Right lung (tissue), 2 donors: ENCODE measurements at regions not wholly inside any gene's neighbourhood (a gene's known extent, or its start where the extent isn't known, plus 50 kb on each side); places are given as distances from the start of the nearest gene placed in this dataset.

Experiments used
- DNase-seq, 2 donors: peaks; one replicate each; pipeline ENCODE4 v3.0.0-alpha.2; 2013

DNA sequence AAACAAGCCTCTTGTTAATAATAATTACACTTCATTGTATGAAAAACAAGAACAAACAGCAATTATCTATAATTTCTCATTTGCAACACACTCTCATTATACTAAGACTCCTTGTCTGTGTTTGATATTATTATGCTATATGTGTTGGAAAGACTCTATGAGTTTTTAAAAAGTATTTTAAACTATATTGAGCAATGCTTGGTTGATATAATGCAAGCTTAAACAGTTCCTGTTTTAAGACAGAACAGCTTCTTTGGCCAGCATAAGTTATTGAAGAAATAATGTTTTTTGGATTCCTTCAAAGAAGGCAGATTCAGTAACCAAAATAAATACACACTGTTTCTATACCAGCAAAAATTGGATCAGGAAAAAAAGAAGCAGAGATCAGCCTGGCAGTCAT, 871.4 kb downstream of the MAT2B start:
- peak in 1 of 2 donors; percentile 13 for DNase-seq

DNA sequence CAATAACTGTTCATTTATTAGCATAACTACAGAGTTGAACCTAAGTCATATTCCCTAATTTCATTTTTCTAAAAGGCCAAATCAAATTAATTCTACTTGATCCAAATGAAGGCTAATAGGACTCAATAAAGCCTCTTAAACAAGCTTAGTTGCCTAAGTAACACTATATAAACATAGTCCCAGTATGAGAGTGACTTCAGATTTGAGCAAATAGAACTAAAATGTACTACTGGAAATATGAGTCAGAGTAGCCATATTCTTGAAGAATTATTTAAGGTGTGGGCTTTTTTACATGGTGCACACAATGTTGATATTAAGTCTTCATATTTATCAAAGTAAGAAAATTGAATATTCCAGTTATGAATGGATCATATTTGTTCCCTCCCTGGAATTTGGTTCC, 872.3 kb downstream of the MAT2B start:
- no peak for DNase-seq

DNA sequence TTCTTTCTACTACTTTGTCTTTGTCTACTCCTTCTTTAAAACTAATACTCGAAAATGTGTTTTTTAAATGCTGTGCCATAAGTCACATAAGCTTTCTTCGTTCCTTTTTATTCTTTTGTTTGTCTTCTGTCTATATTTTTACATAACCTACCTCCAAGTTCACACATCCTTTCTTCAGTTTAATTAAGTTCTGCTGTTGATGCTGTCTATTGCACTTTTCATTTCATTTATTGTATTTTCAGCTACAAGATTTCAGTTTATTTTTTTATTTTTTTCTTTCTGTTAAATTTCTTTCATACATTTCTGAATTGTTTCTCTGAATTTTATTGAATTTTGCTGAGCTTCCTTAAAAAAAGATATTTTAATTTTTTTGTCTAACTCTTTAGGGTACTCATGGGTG, 878.2 kb downstream of the MAT2B start:
- DNase-seq, result no peak

DNA sequence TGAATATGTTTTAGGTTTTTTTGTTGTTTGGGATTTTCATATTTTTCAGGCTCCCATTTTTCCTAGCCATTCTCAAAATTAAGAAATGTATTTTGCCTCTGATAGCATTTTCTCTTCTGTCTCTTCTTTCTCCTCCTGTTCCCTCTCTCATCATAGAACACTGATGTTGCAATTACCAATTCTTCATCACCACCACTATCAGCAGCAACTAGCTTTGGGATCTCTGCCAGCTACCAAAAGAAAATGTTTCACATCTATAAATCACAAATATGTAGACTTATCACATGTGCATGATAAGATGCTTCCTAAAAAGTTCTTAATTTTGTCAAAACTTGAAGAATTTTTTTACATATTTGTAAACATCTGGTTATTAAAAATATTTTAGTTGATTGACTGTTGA, 887.1 kb downstream of the MAT2B start:
- DNase-seq, result no peak

DNA sequence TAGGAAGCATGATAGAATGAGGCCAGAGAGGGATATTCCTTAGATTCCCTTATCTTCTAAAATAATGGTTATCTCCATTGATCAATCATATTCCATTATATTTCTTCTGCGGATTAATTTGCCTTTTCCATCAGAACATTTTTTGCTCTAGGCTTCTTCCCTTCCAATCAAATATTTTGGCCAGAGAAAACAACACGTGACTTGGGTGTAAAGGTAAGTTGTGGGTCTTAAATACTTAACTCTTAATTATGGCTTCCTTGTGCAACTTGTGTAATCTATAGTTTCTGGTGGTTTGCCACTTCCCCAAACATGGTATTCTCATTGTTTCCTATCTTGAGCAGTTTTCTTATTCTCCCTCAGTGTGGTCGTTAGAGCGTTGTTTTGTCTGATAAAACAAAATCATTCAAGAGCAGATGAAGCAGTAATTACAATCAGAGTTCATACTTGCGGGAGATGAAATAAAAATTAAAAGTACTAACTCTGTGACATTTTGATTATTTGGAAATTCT, 889.3 kb downstream of the MAT2B start:
- DNase-seq, result no peak

DNA sequence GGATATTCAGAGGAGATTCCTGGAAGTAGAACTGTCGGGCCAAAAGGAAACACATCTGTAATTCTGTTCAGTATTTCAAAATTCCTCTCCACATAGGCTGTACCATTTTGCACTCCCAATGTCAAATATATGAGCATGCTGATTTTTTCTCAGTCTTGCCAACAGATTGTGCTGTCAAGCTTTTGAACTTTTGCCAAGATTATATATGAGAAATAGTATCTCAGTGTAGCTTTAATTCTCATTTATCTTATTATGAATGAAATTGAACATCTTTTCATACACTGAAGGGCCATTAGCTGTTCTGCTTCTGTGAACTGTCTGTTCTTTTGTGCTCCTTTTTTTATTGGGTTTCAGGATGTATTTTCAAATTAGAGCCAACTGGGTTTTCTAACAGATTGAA, 907.1 kb downstream of the MAT2B start:
- DNase-seq, result no peak

DNA sequence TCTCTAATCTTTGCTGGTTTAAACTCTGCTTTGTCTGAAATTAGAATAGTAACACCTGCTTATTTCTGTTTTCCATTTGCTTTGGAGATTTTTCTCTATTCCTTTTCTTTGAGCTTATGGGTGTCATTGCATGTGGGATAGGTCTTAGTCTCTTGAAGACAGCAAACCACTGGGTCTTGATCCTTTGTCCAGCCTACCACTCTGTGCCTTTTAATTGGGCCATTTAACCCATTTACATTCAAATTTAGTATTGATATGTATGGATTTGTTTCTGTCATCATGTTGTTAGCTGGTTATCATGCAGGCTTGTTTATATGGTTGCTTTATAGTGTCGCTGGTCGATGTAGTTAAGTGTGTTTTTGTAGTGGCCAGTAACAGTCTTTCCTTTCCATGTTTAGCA, 914.7 kb downstream of the MAT2B start:
- no peak for DNase-seq

DNA sequence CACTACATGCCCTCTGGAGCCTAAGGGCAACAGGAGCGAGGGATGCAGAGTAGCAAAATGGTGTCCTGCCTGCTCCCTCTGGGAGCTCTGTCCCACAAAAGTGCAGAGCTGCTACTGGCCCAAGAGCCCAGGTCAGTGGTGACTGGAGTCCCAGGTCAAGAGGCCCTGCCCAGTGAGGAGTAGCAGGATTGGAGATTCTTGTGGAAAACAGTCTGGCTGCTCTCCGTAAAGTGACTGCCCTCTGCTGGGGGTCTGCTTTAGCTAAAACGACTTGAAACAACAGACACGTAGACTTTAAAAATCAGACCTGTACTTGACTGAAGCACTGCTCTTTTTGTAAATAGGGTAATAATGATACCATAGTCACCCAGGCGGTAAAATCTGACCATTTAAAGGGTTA, 917.0 kb downstream of the MAT2B start:
- no peak for DNase-seq

DNA sequence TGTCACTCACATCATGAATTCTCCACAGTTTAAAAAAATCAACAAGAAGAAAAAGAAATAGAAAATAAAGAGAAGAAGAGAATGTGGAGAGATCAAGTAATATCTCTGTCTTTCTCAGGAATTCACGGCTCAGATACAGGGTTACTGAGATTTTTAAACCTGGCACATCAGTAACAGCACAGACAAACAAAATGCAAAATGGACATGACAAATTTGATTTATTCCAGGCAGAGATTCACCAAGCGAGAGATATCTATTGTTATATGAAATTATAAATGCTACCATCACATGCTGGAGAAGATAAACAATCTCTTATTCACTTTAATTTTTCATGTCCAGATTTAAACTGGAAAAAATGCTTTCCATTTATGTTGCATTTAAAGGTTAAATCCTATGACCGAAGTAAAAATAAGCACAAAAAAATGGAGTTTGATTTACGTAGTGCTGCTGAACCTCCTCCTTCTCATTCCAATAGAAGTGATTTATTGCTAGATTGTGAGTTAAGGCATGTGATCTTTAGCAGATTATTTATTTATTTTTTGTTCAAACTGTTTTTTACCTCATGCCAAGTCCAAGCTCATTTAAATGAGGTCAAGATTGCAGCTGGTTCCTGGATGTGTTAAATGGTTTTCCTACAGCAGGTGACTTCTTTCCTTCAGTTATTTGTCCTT, 926.4 kb downstream of the MAT2B start:
- no peak for DNase-seq

DNA sequence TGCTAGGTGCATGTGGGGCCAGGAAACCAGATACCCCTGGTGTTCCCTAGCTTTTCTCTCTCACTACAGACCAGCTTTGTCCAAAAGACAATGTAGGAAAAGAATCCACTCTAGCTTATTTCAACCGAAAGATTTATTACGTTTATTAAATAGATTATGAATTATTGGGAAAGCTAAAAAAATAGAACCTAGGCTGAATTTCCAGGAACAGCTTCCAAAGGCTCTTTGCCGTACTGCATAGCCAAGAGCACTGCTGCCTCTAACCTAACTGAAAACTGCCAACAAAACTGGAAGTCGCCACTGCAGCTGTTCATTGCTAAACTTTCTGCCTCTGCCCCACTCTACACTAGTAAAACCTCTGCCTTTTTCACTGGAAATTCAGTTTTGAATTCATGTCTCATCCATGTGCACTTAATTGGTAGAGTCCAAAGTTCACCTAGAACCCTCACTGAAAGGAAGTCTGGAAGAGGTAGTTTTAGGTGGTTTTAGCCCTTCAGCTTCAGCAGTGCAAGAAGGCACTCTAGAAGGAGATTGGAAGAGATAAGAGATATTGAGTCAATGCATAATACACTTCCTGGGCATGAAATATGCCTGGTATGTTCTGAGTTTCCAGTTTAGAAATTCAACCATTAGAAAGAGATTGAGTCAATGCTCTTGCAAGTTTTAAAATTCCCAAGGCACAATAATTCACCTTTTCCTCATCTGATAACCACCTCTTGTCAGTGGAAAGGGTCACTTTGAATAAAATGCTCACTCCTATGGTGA, 927.9 kb downstream of the MAT2B start:
- DNase-seq, result no peak

DNA sequence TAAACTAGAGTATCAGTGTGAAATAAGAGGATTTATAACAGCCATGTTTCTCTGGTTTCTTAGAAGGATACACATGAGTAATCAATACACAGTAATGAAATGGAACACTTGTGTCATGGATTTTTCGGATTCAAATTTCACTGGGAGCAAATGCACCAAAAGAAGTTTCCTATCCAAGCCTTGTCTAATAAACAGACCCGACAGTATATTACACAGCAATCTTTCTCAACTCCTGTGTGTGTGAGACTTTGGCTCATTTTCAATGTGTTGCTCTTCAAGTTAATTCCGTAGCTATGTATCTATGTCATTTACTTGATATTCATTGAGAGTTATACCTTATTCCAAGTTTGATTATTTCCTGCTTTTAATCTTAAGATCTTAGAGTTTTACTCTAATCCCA, 930.2 kb downstream of the MAT2B start:
- no peak for DNase-seq

DNA sequence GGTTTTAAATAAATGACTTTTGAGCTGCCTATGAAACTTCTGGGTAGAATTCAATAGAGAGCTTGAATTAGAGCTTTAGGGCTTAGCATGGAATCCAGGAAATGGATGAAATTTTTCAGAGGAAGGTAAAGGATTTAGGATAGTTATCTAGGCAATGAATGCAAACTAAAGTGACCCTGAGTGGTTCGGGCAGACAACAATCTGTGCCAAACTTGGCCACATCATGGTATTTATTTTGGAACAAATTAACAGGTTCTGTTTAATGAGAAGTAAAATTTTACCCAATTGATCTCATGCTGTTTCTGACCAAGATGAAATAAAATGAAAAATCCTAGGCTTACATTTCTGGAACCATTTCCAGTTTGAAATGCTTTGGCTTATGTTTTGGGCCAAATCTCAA, 934.4 kb downstream of the MAT2B start:
- no peak for DNase-seq

DNA sequence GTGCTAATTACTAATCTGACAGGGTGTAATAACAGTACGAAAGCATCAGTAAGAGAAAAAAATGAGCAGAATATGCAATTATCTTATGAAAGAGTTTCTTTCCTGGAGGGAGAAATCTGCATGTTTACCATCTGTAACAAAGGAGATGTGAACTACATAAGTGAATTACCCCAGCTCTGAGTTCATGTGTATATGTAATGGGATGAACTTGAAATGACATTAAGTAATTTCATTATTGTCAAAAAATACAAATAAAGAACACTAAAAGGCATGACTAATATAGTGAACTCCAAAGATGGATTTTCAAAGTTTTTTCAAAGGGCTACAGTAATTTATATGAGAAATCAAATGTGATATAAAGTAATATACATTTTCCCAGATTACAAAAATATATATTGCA, 944.0 kb downstream of the MAT2B start:
- no peak for DNase-seq

DNA sequence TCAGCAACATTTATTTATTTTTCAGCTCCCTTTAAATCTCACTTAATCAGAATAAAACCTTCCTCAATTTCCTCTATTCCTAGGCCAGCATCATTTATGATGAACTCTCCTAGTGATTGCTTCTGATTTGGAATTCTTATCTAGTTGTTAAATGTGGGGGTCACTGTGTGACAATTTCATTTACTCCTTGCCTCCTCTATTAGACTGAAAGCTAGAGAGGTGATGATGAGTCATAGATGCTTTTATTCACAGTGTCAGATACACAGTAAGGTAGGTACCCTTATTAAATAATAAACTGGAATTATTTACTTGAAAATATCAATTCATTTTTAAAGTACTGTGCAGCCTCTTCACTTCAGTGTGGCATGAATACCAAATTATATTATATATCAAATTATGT, 960.6 kb downstream of the MAT2B start:
- DNase-seq, result no peak

DNA sequence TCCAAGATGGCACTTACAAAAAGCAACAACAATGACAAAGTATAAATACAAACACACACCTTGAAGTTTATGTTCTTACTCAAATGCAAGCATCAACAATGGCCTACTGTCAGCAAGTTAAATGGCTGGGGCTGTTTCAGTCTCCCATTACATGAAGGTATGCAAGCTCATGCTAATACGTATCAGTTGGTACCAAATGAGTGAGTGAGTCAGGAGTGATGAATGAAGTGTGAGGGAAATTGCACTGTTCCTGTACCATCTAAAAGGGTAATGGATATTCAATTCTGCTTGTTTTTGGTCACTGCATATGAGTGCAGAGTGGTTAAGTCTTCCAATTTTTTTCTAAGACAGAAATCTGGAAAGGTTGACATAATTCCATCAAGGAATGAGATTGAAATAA, 964.9 kb downstream of the MAT2B start:
- DNase-seq, result no peak

DNA sequence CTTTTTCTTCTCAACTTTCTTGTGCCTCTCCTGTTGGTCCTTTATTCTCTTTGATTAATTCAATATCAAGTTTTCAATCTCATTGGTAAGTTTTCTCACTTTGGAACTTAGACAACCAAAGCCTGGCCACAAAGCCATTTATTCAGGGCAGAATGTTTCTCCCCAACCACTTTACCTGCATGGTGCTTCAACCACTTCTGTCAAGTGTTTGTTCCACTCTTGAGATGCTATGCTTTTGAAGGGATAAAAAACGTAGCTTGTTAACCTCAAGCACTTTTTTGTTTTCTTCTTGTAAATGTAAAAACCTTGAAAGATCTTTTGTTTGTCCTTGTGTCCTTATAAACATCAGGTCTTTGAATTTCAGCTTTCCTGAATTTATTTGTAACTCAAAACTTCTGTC, 966.7 kb downstream of the MAT2B start:
- DNase-seq, result peak; percentile 39 to 44

DNA sequence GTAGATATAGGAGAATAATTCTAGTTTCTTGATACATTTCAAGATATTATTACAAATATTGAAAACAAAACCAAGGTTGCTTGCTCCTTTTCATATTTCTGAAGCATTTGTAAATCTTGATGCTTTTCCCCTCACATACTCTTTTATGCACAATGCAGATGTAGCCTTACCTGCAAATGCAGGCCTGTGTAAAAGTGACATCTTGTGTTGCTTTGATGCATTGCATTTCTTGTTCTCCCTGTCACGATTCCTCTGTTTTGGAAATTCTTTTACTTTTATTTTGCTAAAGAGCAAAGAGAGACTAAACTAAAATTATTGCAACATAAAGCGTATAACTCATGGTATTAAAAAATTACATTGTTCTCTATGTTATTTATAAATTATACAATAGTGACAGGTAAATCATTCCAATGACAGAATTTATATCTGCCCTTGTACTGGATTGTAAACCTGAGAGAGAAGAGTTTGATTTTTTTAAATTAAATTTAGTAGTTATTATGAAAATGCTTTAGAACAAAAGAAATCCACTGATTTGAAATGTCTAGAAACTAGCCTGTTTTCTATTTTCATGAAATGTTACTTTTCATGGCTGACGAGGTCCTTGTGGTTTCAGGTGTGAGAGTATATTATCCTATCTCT, 970.0 kb downstream of the MAT2B start:
- DNase-seq, result no peak

DNA sequence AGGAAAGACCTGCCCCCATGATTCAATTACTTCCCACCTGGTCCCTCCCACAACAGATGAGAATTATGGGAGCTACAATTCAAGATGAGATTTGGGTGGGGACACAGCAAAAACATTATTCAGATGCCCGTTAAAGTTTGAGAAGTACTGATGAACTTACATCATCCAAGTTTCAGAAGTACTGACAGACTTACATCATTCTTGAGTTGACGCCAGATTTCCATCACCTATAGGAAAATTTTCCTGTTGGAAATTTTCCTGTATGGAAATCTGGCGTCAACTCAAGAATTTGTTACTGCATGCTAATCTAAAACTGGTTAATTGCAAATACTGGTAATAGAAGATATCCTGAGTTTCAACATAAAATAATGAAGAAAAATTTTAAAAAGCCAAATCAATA, 975.9 kb downstream of the MAT2B start:
- no peak for DNase-seq

DNA sequence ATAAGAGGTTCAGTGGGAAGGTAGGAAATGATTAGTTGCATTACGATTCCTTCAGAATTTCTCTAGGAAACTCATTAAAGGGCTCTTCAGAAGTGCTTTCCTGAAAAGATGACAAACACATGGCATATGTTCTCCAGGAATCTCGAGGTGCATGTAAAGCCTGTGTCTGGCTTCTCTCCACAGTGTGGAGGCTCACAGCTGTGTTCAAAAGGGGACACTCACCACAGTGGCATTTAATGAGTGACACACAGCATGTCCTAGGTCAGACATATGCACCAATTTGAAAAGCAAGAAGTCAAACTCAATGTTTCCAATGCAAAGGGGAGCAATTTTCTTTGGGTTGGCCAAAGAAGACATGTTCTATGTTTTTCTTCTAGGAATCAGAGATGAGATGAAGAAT, 976.9 kb downstream of the MAT2B start:
- DNase-seq, result no peak

DNA sequence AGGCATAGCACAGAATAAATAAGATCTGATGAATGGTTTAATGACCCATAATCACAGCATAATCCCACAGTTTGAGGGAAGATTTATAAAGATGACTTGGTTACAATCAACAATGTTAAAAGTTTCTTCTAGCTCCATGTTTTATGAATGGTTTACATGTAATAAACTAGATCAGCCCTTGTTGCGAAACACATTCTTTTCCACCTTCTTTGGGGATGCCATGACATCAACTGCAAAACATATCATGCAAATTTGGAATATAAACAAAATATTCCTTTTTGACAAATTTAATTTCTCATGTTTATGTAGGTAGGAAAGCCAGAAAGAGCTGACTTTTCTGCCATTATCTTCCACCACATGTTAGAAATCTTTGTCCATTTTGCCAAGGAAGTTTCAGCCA, 979.5 kb downstream of the MAT2B start:
- no peak for DNase-seq

DNA sequence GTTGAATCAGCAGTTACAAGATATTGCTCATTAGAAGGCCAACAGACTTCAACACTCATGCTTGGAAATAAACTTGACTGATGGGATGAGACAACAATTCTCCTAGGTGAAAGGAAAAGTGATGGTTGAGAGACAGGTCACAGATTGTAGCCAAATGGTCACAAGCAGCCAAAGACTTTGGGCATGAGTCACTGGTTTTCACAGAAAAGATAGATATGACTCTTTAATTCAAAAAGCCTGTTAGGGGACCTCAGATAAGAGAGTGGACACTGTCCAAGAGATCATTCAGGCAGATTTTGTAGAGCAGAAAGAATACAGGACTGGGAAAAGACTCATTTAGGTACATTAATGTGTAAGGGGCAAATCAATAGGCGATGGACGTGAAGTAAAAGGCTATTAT, 982.5 kb downstream of the MAT2B start:
- no peak for DNase-seq

DNA sequence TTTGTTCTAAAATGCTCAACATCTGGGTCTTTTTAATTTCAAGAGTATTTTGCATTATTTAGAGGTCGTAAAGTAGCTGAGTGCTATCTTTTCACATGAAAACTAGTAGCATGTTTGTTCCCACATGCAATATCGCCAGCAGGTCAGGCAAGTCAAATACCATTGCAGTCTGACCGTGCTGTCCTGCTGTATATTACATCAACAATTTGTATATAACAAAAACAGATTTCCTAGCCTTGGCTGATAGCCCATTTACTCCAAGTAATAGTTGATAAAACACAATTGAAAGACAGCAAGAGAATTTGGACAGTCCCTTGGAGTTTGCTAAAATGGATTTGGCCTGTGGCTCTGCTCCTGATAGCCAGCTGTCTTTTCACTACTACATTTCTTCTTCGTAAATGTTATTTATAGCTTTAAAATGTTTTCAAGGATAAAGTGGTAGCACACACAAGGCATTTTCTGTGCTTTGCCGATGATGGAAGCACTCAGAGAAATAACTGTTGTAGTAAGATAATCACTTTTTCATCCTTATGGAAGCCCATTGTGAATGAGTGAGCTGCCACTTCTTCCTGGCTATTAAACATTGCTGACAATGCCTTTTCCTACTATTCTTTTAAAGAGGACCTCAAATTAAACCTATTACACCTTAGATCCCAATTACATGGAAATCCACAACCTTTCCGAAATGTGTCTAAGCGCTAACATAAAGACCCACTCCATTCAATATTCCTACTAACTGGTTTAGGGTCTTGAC, 992.1 kb downstream of the MAT2B start:
- DNase-seq, result peak; percentile 42 to 53
